ENCODE measurements at regions not wholly inside any gene's neighbourhood (a gene's known extent, or its start where the extent isn't known, plus 50 kb on each side); places are given as distances from the start of the nearest gene placed in this dataset.

- no peak overlapping the region for H3K27ac ChIP-seq (ENCODE audit: extremely low read depth, low read depth, low read length)
- TF ChIP-seq ZNF133 (tag by site-specific recombination; IDR thresholded peaks at IDR 0.05) (no peak), ZNF18 (tag by site-specific recombination; IDR thresholded peaks at IDR 0.05) (no peak), REPIN1 (tag by site-specific recombination; IDR thresholded peaks at IDR 0.05; ENCODE audit: low read depth) (no peak), HOXD13 (CRISPR knock-in tag; IDR thresholded peaks at IDR 0.05; ENCODE audit: borderline replicate concordance) (no peak), BCL11B (tag by site-specific recombination; IDR thresholded peaks at IDR 0.05; ENCODE audit: low read depth) (no peak), ZNF560 (tag by site-specific recombination; IDR thresholded peaks at IDR 0.05; ENCODE audit: borderline replicate concordance) (no peak), ZNF24 (tag by site-specific recombination; IDR thresholded peaks at IDR 0.05) (no peak), ZNF214 (tag by site-specific recombination; IDR thresholded peaks at IDR 0.05; ENCODE audit: borderline replicate concordance) (no peak), SCRT2 (tag by site-specific recombination; IDR thresholded peaks at IDR 0.05) (no peak), ZNF623 (tag by site-specific recombination; IDR thresholded peaks at IDR 0.05) (no peak), ZNF2 (tag by site-specific recombination; IDR thresholded peaks at IDR 0.05) (no peak), ZNF843 (tag by site-specific recombination; IDR thresholded peaks at IDR 0.05) (no peak)
- no peaks in the 10 kb centered on the region for H3K4me1 ChIP-seq (ENCODE audit: control insufficient read depth, insufficient read depth, low read length)
- H3K36me3 ChIP-seq (ENCODE audit: control insufficient read depth in 2 of 2, insufficient read depth in 1 of 2, low read length in 2 of 2) = no peaks in the 10 kb centered on the region
- POLR2A ChIA-PET = no interaction called here
- CTCF ChIA-PET = interaction anchor here (1.3 kb wide), 1 partner anchor 8 kb away, joined by 6 read pairs; no protein-coding TSS in a partner anchor
- H3K4me3 ChIP-seq (ENCODE audit: low read depth, low read length) = no peak overlapping the region
- H3K9me3 ChIP-seq (ENCODE audit: control insufficient read depth, insufficient read depth, low read depth, low read length) = no peaks in the 10 kb centered on the region
These were observed 260.0 kb downstream of the HAPSTR1 start for GRCh38 chr16:9351440-9351839.

GRCh38 chr16:9351841-9352434, 260.5 kb downstream of the HAPSTR1 start:
- TF ChIP-seq SP2 (tag by site-specific recombination; IDR thresholded peaks at IDR 0.05) (no peak), PRDM4 (tag by site-specific recombination; IDR thresholded peaks at IDR 0.05) (no peak), ZNF174 (tag by site-specific recombination; IDR thresholded peaks at IDR 0.05) (no peak), ZNF24 (tag by site-specific recombination; IDR thresholded peaks at IDR 0.05) (no peak), ZNF416 (tag by site-specific recombination; IDR thresholded peaks at IDR 0.05) (no peak), TSHZ1 (tag by site-specific recombination; IDR thresholded peaks at IDR 0.05; ENCODE audit: borderline replicate concordance) (no peak), KLF1 (tag by site-specific recombination; IDR thresholded peaks at IDR 0.05) (no peak), ZNF670 (tag by site-specific recombination; IDR thresholded peaks at IDR 0.05; ENCODE audit: low read depth) (no peak), ZNF302 (tag by site-specific recombination; IDR thresholded peaks at IDR 0.05; ENCODE audit: low read depth) (no peak), ZNF596 (tag by site-specific recombination; IDR thresholded peaks at IDR 0.05) (no peak), ZNF311 (tag by site-specific recombination; IDR thresholded peaks at IDR 0.05; ENCODE audit: borderline replicate concordance) (no peak)
- ChIA-PET CTCF (interaction anchor here (1.3 kb wide), 1 partner anchor 9 kb away, joined by 6 read pairs; no protein-coding TSS in a partner anchor), POLR2A (no interaction called here)
- no peaks in the 10 kb centered on the region for H3K4me1 ChIP-seq (ENCODE audit: control insufficient read depth, insufficient read depth, low read length)
- H3K36me3 ChIP-seq (ENCODE audit: control insufficient read depth in 2 of 2, insufficient read depth in 1 of 2, low read length in 2 of 2) = no peaks in the 10 kb centered on the region
- H3K9me3 ChIP-seq (ENCODE audit: control insufficient read depth, insufficient read depth, low read depth, low read length) = no peaks in the 10 kb centered on the region
- H3K4me3 ChIP-seq (ENCODE audit: low read depth, low read length) = no peak overlapping the region
- H3K27ac ChIP-seq (ENCODE audit: extremely low read depth, low read depth, low read length) = no peak overlapping the region
